Left lobe of liver (tissue), 2 donors: ENCODE measurements at regions not wholly inside any gene's neighbourhood (a gene's known extent, or its start where the extent isn't known, plus 50 kb on each side); places are given as distances from the start of the nearest gene placed in this dataset.
"Not testable (repeated sequence)": the region's sequence is repeated elsewhere in the genome, so short reads cannot be mapped to it uniquely, and the experiment has no call there.

Experiments
- ATAC-seq: fragments of 200-7000 bp; cut with Tn5 transposase; one replicate; pipeline ENCODE4 v1.9.1; 2020; ENCODE audit warnings: mild to moderate bottlenecking, moderate library complexity
- DNase-seq: peaks from one replicate; pipeline ENCODE4 v3.0.0-alpha.2; 2020; ENCODE audit warnings: low spot score
- donor health status: DM: no; HTN: no; CAD: no; lungs with moderate emphysema.
- donor health status: DM: no; HTN: yes; CAD: no.

DNA sequence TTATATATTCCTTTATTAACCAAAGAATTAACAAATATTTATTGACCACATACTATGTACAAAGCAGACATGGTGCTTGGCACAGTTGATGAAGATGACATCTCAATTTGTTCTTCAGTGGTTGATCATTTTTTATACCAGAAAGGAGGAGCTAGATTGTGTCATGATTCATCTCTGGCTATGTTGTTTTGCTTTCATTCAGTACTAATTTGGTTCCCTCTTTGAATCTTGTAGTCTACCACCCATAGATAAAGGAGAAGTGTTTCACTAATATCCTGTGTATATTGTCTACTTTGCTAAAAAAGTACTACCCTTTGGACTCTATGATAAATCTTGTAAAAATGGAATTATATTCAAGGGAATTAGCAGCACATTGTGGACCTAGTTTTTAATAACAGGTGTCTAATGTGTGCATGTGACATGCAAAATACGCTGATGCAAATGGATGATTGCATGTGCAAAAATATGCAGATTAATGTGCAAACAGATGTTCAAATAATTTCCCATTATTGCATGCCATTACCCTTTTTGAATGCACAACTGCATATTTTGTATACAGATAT, 313.2 kb upstream of the ZEB2 start:
- DNase-seq (no peak), ATAC-seq (no peak)

GRCh38 chr2:144832048-144832447, 312.1 kb upstream of the ZEB2 start:
- DNase-seq (no peak), ATAC-seq (no peak)

DNA sequence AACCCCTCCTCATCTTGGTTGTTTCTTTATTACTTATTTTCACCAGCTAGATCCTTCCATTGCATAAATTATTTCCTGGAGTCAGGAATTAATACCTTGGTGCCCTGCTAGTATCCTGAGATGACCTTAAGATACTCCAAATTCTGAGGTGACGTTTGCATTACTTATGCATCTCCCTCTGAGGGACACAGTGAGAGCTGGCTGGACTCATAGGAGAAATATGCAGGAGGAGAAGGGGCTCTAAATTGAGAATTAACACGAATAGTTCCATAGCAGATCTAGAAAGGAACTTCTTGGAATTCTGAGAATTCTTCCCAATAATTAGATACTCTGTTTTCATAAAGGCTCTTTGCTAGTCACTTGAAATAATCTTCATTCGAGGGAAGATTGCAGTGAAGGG, 310.6 kb upstream of the ZEB2 start:
- ATAC-seq (no peak), DNase-seq (no peak)

GRCh38 chr2:144827404-144827803, 307.5 kb upstream of the ZEB2 start:
- no peak for ATAC-seq

DNA sequence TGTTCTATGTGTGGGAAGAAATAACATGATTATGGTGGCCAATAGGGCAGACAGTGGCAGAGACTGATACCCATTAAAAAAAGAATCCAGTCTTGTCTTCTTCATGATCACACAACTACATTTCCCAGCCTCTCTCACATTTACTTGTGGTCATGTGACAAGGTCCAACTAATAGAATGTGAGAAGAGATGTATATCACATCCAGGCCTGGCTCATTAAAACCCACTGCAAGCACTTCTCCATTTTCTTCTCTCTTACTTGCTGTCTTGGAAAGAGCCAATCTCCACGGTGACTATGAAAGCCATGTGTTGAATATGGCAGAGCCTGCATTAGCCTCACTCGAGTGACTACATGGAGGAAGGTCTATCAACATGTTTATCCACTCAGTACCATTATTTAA, 306.2 kb upstream of the ZEB2 start:
- DNase-seq, result no peak
- no peak for ATAC-seq

More at GRCh38 chr2:144827404-144827803, 307.5 kb upstream of the ZEB2 start:
- no peak for DNase-seq

GRCh38 chr2:144825331-144826020, 305.6 kb upstream of the ZEB2 start:
- ATAC-seq (no peak), DNase-seq (no peak)

DNA sequence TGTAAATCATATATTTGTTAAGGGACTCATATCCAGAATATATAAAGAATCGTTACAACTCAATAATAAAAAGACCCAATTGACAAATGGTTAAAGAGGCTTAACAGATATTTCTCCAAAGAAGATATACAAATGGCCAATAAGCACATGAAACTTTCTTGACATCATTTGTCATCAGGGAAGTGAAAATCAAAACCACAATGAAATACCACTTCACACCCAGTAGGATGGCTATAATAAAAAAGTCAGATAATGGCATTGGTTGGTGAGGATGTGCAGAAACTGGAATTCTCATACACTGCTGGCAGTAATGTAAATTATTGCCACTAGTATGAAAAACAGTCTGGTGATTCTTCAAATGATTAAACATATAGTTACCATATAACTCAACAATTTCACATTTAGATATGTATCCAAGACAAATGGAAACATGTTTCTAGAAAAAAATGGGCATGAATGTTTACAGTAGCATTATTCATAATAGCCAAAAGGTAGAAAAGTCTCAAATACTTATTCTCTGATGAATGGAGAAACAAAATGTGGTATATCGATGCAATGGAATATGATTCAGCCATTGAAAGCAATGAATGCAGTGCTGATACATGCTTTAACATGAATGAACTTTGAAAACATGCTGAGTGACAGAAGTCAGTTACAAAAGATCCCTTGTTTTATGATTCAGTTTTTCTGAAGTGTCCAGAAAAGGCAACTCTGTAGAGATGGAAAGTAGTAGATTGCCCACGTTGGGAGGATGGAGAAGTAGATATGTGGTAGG, 304.6 kb upstream of the ZEB2 start:
- no peak for DNase-seq
- no peak for ATAC-seq

GRCh38 chr2:144822966-144823365, 303.0 kb upstream of the ZEB2 start:
- no peak for ATAC-seq
- DNase-seq, result no peak

DNA sequence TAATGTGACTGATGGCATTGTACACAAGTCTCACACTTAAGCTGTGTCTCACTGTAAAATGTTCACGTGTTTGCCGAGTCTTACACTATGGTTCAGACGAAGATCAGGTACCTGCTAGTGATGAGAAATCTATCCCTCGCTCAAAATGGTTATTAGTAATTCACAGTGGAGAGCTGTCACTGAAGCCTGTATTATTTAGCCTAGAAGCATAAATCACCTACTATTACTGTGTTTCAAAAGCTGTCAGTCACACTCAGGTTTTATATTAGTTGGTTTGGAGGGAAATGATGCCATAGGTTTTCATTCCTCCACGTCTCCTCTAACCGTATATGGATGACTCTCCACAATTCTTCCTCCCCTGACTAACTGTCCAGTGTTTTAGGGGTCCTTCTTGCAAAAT, 292.4 kb upstream of the ZEB2 start:
- DNase-seq (no peak), ATAC-seq (no peak)

DNA sequence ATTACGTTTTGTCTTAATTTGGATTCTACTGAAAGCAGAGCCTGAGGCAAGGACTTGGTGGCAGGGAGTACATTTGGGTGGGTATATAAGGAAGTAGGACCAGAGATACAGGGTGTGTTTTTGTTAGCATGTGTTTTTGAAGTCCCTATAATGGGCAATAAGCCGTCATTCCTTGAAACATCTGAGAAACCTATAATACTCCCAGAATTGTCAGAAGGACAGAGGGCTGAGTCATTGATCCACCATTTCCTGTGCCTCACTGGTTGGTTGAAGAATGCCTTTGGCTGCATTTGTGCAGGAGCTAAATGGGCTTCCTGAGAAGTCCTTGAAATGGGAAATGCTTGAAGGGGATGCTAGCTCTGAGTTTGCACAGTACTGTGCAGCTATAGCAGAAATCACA, 281.8 kb upstream of the ZEB2 start:
- no peak for DNase-seq
- ATAC-seq, result no peak

DNA sequence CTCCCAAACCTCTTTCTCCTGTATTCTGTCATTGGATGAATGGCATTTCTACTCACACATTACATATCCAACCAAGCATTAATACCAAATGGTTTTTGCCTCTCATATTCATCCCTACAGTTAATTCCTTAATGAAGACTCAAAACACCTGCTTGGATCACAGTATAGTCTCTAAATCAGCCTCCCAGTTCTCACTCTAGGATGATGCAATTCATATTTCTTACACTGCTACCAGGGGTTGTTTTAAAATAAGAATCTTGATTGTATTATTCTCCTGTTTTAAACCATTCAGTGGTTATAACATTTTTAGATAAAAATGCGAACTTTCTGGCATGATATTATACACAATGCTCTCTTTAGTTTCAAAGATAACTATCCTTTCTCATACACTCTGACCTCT, 281.4 kb upstream of the ZEB2 start:
- no peak for ATAC-seq
- DNase-seq, result no peak

DNA sequence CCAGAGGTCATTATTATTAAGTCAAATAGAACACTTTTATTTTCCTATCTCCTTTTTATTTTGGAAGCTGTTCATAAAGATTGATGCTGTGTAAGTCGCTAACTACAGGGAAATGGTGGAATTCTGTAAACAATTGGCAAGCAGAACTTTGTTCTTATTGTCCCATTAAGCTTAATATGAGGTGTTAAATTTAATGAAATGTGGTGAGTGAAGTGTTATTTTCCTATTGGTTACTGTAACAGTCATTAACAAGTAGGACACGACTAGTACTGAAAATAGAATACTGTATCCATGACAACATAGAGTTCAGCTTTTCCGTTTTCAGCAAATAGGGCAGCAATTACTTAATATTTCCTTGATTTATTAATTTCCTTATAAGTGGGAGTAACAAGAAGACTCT, 279.1 kb upstream of the ZEB2 start:
- DNase-seq (no peak), ATAC-seq (no peak)

DNA sequence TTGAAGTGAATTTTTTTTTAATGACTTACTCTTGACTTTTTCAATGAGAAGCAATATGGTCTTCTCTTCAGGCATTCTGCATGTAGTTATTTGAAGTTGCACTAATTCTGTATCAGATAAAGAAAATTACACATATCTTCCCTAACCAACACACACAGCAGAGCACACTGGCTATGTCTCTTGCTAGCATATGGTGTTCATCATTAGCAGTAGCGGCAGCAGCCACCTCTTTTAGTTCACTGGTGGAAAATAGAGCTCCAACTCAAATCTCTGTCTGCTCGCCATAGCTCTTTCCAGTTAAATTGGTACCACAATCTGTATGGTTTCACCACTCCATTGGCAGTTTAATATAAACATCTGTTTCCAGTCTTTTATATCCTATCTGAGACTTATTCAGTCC, 278.1 kb upstream of the ZEB2 start:
- DNase-seq (no peak), ATAC-seq (no peak)

DNA sequence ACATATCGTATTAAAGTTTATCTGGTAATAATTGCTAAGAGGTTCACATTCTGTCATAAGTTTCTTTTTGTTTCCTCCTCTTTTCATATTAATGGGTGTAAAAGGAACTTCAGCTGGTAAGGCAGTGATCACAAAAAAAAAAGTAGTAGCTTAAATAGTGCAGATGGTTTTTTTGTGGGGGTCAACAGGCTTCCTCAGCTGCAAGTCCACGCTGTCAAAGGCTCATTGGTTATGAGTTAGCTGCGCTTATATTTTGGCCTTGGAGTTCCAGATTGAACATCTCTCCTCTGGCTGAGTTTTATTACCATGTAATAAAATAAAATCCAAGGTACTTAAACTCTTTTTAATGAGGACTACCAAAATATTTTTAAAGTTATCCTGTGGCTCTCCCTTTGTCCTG, 277.0 kb upstream of the ZEB2 start:
- DNase-seq, result no peak
- ATAC-seq, result no peak

GRCh38 chr2:144796164-144796563, 276.2 kb upstream of the ZEB2 start:
- DNase-seq (no peak), ATAC-seq (no peak)

GRCh38 chr2:144785253-144785652, 265.3 kb upstream of the ZEB2 start:
- ATAC-seq, result no peak
- no peak for DNase-seq

DNA sequence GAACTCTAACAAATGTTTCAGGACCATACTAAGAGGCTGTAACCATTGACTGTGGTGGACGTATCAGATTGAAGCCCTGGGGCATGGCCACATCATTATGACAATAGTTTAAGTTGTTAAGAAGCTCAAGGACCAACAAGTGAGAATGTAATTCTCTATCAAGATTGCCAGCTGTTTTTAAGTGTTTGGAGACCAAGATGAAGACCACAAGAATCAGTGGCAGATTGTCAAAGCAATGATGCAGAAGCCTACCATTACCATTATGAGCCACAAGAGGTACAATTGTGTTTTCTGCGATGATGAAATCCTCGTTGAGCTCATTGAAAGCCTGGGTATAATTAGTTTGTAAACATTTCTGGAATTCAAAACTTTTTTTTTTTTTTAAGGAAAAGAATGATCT, 261.1 kb upstream of the ZEB2 start:
- no peak for DNase-seq
- no peak for ATAC-seq

- ATAC-seq (no peak), DNase-seq (no peak)
Measured at GRCh38 chr2:144776766-144777165, 256.8 kb upstream of the ZEB2 start.

- ATAC-seq (no peak), DNase-seq (no peak)
Measured at GRCh38 chr2:144774809-144775208, 254.9 kb upstream of the ZEB2 start.

- no peak for DNase-seq
- ATAC-seq, result no peak
Measured at GRCh38 chr2:144771348-144771747, 251.4 kb upstream of the ZEB2 start.

GRCh38 chr2:144770616-144771230, 250.8 kb upstream of the ZEB2 start:
- DNase-seq (no peak), ATAC-seq (no peak)

DNA sequence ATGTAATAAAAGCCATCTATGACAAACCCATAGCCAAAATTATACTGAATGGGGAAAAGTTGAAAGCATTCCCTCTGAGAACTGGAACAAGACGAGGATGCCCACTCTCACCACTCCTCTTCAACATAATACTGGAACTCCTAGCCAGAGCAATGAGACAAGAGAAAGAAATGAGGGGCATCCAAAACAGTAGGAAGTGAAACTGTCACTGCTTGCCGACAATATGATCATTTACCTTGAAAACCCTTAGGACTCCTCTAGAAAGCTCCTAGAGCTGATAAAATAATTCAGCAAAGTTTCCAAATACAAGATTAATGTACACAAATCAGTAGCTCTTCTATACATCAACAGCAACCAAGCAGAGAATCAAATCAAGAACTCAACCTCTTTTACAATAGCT, 241.0 kb upstream of the ZEB2 start:
- not testable (repeated sequence) for ATAC-seq, DNase-seq
